ENCODE measurements at regions not wholly inside any gene's neighbourhood (a gene's known extent, or its start where the extent isn't known, plus 50 kb on each side); places are given as distances from the start of the nearest gene placed in this dataset.

GRCh38 chr9:28616310-28616709, 1043.0 kb upstream of the C9orf72 start (continued):
- TF ChIP-seq ZNF592 (IDR thresholded peaks at IDR 0.05) (no peak), ZNF408 (CRISPR knock-in tag; IDR thresholded peaks at IDR 0.05; ENCODE audit: low read depth) (no peak), ZNF699 (CRISPR knock-in tag; IDR thresholded peaks at IDR 0.05; ENCODE audit: insufficient replicate concordance) (no peak), CXXC5 (CRISPR knock-in tag; IDR thresholded peaks at IDR 0.05) (no peak), FOXA3 (CRISPR knock-in tag; conservative IDR thresholded peaks at IDR 0.05 in 1 of 2, IDR thresholded peaks at IDR 0.05 in 1 of 2) (no peak), TEAD1 (CRISPR knock-in tag; IDR thresholded peaks at IDR 0.05) (no peak)

- no peak overlapping the region for H3K4me3 ChIP-seq
- intact Hi-C loops (cut with micrococcal nuclease): no loop called here
- H3K4me2 ChIP-seq (ENCODE audit: insufficient read depth, low read length): no peak overlapping the region
- H3K4me1 ChIP-seq (replicated peaks in 1 of 2; ENCODE audit: control insufficient read depth in 2 of 2, insufficient read depth in 2 of 2, low read length in 2 of 2): no peaks in the 10 kb centered on the region
- ATAC-seq: no peak
- ChIA-PET CTCF (ENCODE audit: low intra/inter-chr PET ratio) (no interaction called here), POLR2A (no interaction called here)
- DNase-seq (ENCODE audit: extremely low read depth in 1 of 4, low spot score in 3 of 4): no peak
- no peaks in the 10 kb centered on the region for H4K20me1 ChIP-seq (replicated peaks; ENCODE audit: control insufficient read depth, insufficient read depth, low read length)
- H3K9ac ChIP-seq (ENCODE audit: insufficient read depth in 1 of 2, low read depth in 2 of 2, low read length in 2 of 2): no peak overlapping the region
- no TSS peak for BruUV-seq (replicated peaks)
- H3K27me3 ChIP-seq (ENCODE audit: control insufficient read depth in 2 of 2, insufficient read depth in 2 of 2, low read length in 2 of 2): no peaks in the 10 kb centered on the region
- WGBS (ENCODE audit: insufficient coverage, low coverage, missing lambda C conversion rate): no CpG with 5 or more reads among the region's 1 CpG
- H3K9me1 ChIP-seq (ENCODE audit: control insufficient read depth, insufficient read depth, low read length): no peaks in the 10 kb centered on the region
- no peaks in the 10 kb centered on the region for H3K79me2 ChIP-seq (ENCODE audit: control insufficient read depth, insufficient read depth, low read length)
- no peak overlapping the region for H2AFZ ChIP-seq (ENCODE audit: low read depth, low read length)
- no peaks in the 10 kb centered on the region for H3K9me3 ChIP-seq (replicated peaks; ENCODE audit: control insufficient read depth, insufficient read depth, low read depth, low read length)
- in situ Hi-C loops (cut with MboI): no loop called here
- FAIRE-seq: no peak
- no peaks in the 10 kb centered on the region for H3K36me3 ChIP-seq (ENCODE audit: control insufficient read depth, insufficient read depth, low read length)
- no peak overlapping the region for H3K27ac ChIP-seq (ENCODE audit: extremely low read depth, low read depth, low read length)
- no peak for TF ChIP-seq NKRF (IDR thresholded peaks at IDR 0.05; ENCODE audit: borderline replicate concordance)
- TF ChIP-seq CBX8 (IDR thresholded peaks at IDR 0.05; ENCODE audit: borderline replicate concordance, extremely low read depth, low read depth, low read length, poor library complexity, severe bottlenecking): no peak
- TF ChIP-seq SMARCA4 (IDR thresholded peaks at IDR 0.05): no peak
- no peak for TF ChIP-seq LARP7 (IDR thresholded peaks at IDR 0.05)
- TF ChIP-seq PHB2 (IDR thresholded peaks at IDR 0.05; ENCODE audit: low read depth): no peak
- no peak for TF ChIP-seq MEIS2 (IDR thresholded peaks at IDR 0.05; ENCODE audit: partially characterized antibody)
- TF ChIP-seq FUS (optimal IDR thresholded peaks at IDR 0.05; ENCODE audit: low read depth, low read length): no peak
- TF ChIP-seq HOMEZ (CRISPR knock-in tag; IDR thresholded peaks at IDR 0.05): no peak
Observed at GRCh38 chr9:28620011-28620410, 1046.7 kb upstream of the C9orf72 start.

All from K562 (cell line).